ENCODE measurements at regions not wholly inside any gene's neighbourhood (a gene's known extent, or its start where the extent isn't known, plus 50 kb on each side); places are given as distances from the start of the nearest gene placed in this dataset.

- Histone ChIP-seq H3K36me3 (ENCODE audit: control insufficient read depth, insufficient read depth, low read length) (no peaks in the 10 kb centered on the region), H3K4me3 (ENCODE audit: low read depth, low read length) (no peak overlapping the region), H3K27me3 (ENCODE audit: control insufficient read depth, insufficient read depth, low read length) (no peaks in the 10 kb centered on the region), H3K4me1 (ENCODE audit: control insufficient read depth, insufficient read depth, low read length) (no peaks in the 10 kb centered on the region), H3K9me3 (ENCODE audit: control insufficient read depth, insufficient read depth, low read length) (no peaks in the 10 kb centered on the region), H3K9ac (ENCODE audit: low read depth, low read length) (no peak overlapping the region)
Measured at GRCh38 chr14:58731465-58732293, 93.9 kb downstream of the DACT1 start.

GRCh38 chr14:58732387-58732786, 94.6 kb downstream of the DACT1 start:
- Histone ChIP-seq H3K36me3 (ENCODE audit: control insufficient read depth, insufficient read depth, low read length) (no peaks in the 10 kb centered on the region), H3K27me3 (ENCODE audit: control insufficient read depth, insufficient read depth, low read length) (no peaks in the 10 kb centered on the region), H3K9me3 (ENCODE audit: control insufficient read depth, insufficient read depth, low read length) (no peaks in the 10 kb centered on the region), H3K9ac (ENCODE audit: low read depth, low read length) (no peak overlapping the region), H3K4me3 (ENCODE audit: low read depth, low read length) (no peak overlapping the region), H3K4me1 (ENCODE audit: control insufficient read depth, insufficient read depth, low read length) (no peaks in the 10 kb centered on the region)

GRCh38 chr14:58733451-58734208, 95.9 kb downstream of the DACT1 start:
- Histone ChIP-seq H3K4me3 (ENCODE audit: low read depth, low read length) (no peak overlapping the region), H3K4me1 (ENCODE audit: control insufficient read depth, insufficient read depth, low read length) (no peaks in the 10 kb centered on the region), H3K9ac (ENCODE audit: low read depth, low read length) (no peak overlapping the region)

GRCh38 chr14:58735596-58735995, 97.8 kb downstream of the DACT1 start:
- Histone ChIP-seq H3K4me1 (ENCODE audit: control insufficient read depth, insufficient read depth, low read length) (no peaks in the 10 kb centered on the region), H3K36me3 (ENCODE audit: control insufficient read depth, insufficient read depth, low read length) (no peaks in the 10 kb centered on the region), H3K4me3 (ENCODE audit: low read depth, low read length) (no peak overlapping the region), H3K9me3 (ENCODE audit: control insufficient read depth, insufficient read depth, low read length) (no peaks in the 10 kb centered on the region), H3K27me3 (ENCODE audit: control insufficient read depth, insufficient read depth, low read length) (no peaks in the 10 kb centered on the region), H3K9ac (ENCODE audit: low read depth, low read length) (no peak overlapping the region)

More at GRCh38 chr14:58733451-58734208, 95.9 kb downstream of the DACT1 start:
- no peaks in the 10 kb centered on the region for H3K36me3 ChIP-seq (ENCODE audit: control insufficient read depth, insufficient read depth, low read length)
- no peaks in the 10 kb centered on the region for H3K9me3 ChIP-seq (ENCODE audit: control insufficient read depth, insufficient read depth, low read length)
- no peaks in the 10 kb centered on the region for H3K27me3 ChIP-seq (ENCODE audit: control insufficient read depth, insufficient read depth, low read length)

GRCh38 chr14:58736606-58737005, 98.8 kb downstream of the DACT1 start:
- Histone ChIP-seq H3K9me3 (ENCODE audit: control insufficient read depth, insufficient read depth, low read length) (no peaks in the 10 kb centered on the region), H3K4me1 (ENCODE audit: control insufficient read depth, insufficient read depth, low read length) (no peaks in the 10 kb centered on the region), H3K9ac (ENCODE audit: low read depth, low read length) (no peak overlapping the region), H3K27me3 (ENCODE audit: control insufficient read depth, insufficient read depth, low read length) (no peaks in the 10 kb centered on the region), H3K4me3 (ENCODE audit: low read depth, low read length) (no peak overlapping the region), H3K36me3 (ENCODE audit: control insufficient read depth, insufficient read depth, low read length) (no peaks in the 10 kb centered on the region)

GRCh38 chr14:58737511-58737910, 99.7 kb downstream of the DACT1 start:
- Histone ChIP-seq H3K27me3 (ENCODE audit: control insufficient read depth, insufficient read depth, low read length) (no peaks in the 10 kb centered on the region), H3K9ac (ENCODE audit: low read depth, low read length) (no peak overlapping the region), H3K4me3 (ENCODE audit: low read depth, low read length) (no peak overlapping the region), H3K4me1 (ENCODE audit: control insufficient read depth, insufficient read depth, low read length) (no peaks in the 10 kb centered on the region), H3K9me3 (ENCODE audit: control insufficient read depth, insufficient read depth, low read length) (no peaks in the 10 kb centered on the region), H3K36me3 (ENCODE audit: control insufficient read depth, insufficient read depth, low read length) (no peaks in the 10 kb centered on the region)

GRCh38 chr14:58738189-58738836, 100.6 kb downstream of the DACT1 start:
- no peak overlapping the region for H3K4me3 ChIP-seq (ENCODE audit: low read depth, low read length)
- no peaks in the 10 kb centered on the region for H3K36me3 ChIP-seq (ENCODE audit: control insufficient read depth, insufficient read depth, low read length)
- H3K4me1 ChIP-seq (ENCODE audit: control insufficient read depth, insufficient read depth, low read length) = no peaks in the 10 kb centered on the region
- H3K27me3 ChIP-seq (ENCODE audit: control insufficient read depth, insufficient read depth, low read length) = no peaks in the 10 kb centered on the region
- H3K9ac ChIP-seq (ENCODE audit: low read depth, low read length) = no peak overlapping the region
- H3K9me3 ChIP-seq (ENCODE audit: control insufficient read depth, insufficient read depth, low read length) = no peaks in the 10 kb centered on the region

GRCh38 chr14:58738876-58739275, 101.1 kb downstream of the DACT1 start:
- Histone ChIP-seq H3K4me1 (ENCODE audit: control insufficient read depth, insufficient read depth, low read length) (no peaks in the 10 kb centered on the region), H3K27me3 (ENCODE audit: control insufficient read depth, insufficient read depth, low read length) (no peaks in the 10 kb centered on the region), H3K36me3 (ENCODE audit: control insufficient read depth, insufficient read depth, low read length) (no peaks in the 10 kb centered on the region), H3K9ac (ENCODE audit: low read depth, low read length) (no peak overlapping the region), H3K9me3 (ENCODE audit: control insufficient read depth, insufficient read depth, low read length) (no peaks in the 10 kb centered on the region), H3K4me3 (ENCODE audit: low read depth, low read length) (no peak overlapping the region)

GRCh38 chr14:58739674-58740073, 101.9 kb downstream of the DACT1 start:
- Histone ChIP-seq H3K4me3 (ENCODE audit: low read depth, low read length) (no peak overlapping the region), H3K9ac (ENCODE audit: low read depth, low read length) (no peak overlapping the region), H3K27me3 (ENCODE audit: control insufficient read depth, insufficient read depth, low read length) (no peaks in the 10 kb centered on the region), H3K9me3 (ENCODE audit: control insufficient read depth, insufficient read depth, low read length) (no peaks in the 10 kb centered on the region), H3K36me3 (ENCODE audit: control insufficient read depth, insufficient read depth, low read length) (no peaks in the 10 kb centered on the region), H3K4me1 (ENCODE audit: control insufficient read depth, insufficient read depth, low read length) (no peaks in the 10 kb centered on the region)

- Histone ChIP-seq H3K27me3 (ENCODE audit: control insufficient read depth, insufficient read depth, low read length) (no peaks in the 10 kb centered on the region), H3K4me3 (ENCODE audit: low read depth, low read length) (no peak overlapping the region), H3K9me3 (ENCODE audit: control insufficient read depth, insufficient read depth, low read length) (no peaks in the 10 kb centered on the region), H3K9ac (ENCODE audit: low read depth, low read length) (no peak overlapping the region), H3K4me1 (ENCODE audit: control insufficient read depth, insufficient read depth, low read length) (no peaks in the 10 kb centered on the region), H3K36me3 (ENCODE audit: control insufficient read depth, insufficient read depth, low read length) (no peaks in the 10 kb centered on the region)
Measured at GRCh38 chr14:58740379-58740935, 102.7 kb downstream of the DACT1 start.

- no peak overlapping the region for H3K4me3 ChIP-seq (ENCODE audit: low read depth, low read length)
- H3K27me3 ChIP-seq (ENCODE audit: control insufficient read depth, insufficient read depth, low read length) = no peaks in the 10 kb centered on the region
- H3K9me3 ChIP-seq (ENCODE audit: control insufficient read depth, insufficient read depth, low read length) = no peaks in the 10 kb centered on the region
- H3K4me1 ChIP-seq (ENCODE audit: control insufficient read depth, insufficient read depth, low read length) = no peaks in the 10 kb centered on the region
- no peak overlapping the region for H3K9ac ChIP-seq (ENCODE audit: low read depth, low read length)
- no peaks in the 10 kb centered on the region for H3K36me3 ChIP-seq (ENCODE audit: control insufficient read depth, insufficient read depth, low read length)
Measured at GRCh38 chr14:58744801-58745394, 107.1 kb downstream of the DACT1 start.

All from iPS-15b (cell line).